Hepatocyte (in vitro differentiated cells): ENCODE measurements at regions not wholly inside any gene's neighbourhood (a gene's known extent, or its start where the extent isn't known, plus 50 kb on each side); places are given as distances from the start of the nearest gene placed in this dataset.

ENCODE experiments used
- EZH2 ChIP-seq: fragments of 200-600 bp; sonication (generic); IDR thresholded peaks from 2 replicates; pipeline ENCODE4 v1.6.1; 2016; ENCODE audit warnings: antibody characterized with exemption, mild to moderate bottlenecking, borderline replicate concordance
- EZH2phosphoT487 ChIP-seq: fragments of 200-600 bp; sonication (generic); IDR thresholded peaks from one replicate; pipeline ENCODE4 v1.6.1; 2018; ENCODE audit warnings: antibody characterized with exemption, mild to moderate bottlenecking, low read depth, moderate library complexity; ENCODE audit not compliant: unreplicated experiment, severe bottlenecking
- TF ChIP-seq, protein P1 (sequence below): fragments of 200-600 bp; sonication (generic); IDR thresholded peaks from 2 replicates; pipeline ENCODE4 v1.5.1; 2016; ENCODE audit warnings: antibody characterized with exemption, mild to moderate bottlenecking; ENCODE audit not compliant: poor library complexity

DNA sequence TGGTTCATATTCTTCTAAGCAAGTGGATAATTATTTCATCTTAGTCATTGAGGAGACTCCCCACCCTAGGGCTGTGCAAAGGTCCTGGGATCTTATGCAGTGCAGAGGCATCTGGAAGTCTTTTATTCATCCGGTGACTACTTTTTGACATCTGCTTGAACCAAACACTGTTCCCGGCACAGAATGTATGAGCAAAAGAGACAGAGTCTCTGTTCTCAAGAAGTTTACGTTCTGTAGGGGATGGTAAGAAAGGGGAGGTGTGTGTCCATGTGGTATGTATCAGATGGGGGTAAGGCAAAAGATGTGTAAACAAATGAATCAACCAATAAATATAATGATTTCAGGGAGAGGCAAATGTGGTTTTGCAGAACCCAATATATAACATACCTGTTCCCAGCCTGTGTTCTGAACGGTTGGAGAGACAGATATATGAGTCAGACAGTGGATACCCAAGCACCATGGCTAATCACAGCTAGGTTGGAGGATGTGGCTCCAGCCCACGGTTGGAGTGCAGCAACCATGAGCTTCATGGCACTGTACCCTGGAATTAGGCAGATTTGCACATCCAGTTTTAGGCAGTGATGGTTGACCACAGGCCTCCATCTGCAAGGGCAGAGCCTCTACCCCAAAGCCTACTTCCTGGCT lies 75.1 kb upstream of the CADM1 start:
- no peak for TF ChIP-seq EZH2
- TF ChIP-seq, protein P1, sequence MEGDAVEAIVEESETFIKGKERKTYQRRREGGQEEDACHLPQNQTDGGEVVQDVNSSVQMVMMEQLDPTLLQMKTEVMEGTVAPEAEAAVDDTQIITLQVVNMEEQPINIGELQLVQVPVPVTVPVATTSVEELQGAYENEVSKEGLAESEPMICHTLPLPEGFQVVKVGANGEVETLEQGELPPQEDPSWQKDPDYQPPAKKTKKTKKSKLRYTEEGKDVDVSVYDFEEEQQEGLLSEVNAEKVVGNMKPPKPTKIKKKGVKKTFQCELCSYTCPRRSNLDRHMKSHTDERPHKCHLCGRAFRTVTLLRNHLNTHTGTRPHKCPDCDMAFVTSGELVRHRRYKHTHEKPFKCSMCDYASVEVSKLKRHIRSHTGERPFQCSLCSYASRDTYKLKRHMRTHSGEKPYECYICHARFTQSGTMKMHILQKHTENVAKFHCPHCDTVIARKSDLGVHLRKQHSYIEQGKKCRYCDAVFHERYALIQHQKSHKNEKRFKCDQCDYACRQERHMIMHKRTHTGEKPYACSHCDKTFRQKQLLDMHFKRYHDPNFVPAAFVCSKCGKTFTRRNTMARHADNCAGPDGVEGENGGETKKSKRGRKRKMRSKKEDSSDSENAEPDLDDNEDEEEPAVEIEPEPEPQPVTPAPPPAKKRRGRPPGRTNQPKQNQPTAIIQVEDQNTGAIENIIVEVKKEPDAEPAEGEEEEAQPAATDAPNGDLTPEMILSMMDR: no peak
- TF ChIP-seq EZH2phosphoT487: no peak
